NCI-H446 treated with DMSO at 0.1 percent for 48 hours (cell line): ENCODE measurements at regions not wholly inside any gene's neighbourhood (a gene's known extent, or its start where the extent isn't known, plus 50 kb on each side); places are given as distances from the start of the nearest gene placed in this dataset.
A peak's percentile ranks its signal among the peaks of the same experiment; 100 is the strongest.
"Not testable (repeated sequence)": the region's sequence is repeated elsewhere in the genome, so short reads cannot be mapped to it uniquely, and the experiment has no call there.

ENCODE experiments used
- DNase-seq: peaks from one replicate; lab custom pipeline; 2025; lab: John Stamatoyannopoulos, UW

DNA sequence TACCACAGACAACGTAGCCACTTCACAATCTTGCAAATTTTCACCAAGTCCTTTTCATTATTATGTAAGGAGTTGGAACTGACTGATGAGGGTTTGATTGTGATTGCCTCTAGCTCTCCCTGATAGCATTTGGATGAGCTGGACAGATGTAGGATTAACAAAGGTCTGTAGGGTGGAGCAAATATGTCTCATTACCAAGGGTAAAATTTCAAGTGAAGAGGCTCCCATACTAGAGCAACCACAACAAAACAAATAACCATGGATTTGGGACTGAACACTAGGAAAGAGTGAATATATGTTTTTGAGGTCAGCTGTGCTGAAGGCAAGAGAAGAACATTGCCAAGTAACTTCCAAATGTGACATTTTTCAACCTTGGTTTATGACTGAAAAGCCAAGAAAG lies 281.7 kb downstream of the NEBL start:
- no peak for DNase-seq

DNA sequence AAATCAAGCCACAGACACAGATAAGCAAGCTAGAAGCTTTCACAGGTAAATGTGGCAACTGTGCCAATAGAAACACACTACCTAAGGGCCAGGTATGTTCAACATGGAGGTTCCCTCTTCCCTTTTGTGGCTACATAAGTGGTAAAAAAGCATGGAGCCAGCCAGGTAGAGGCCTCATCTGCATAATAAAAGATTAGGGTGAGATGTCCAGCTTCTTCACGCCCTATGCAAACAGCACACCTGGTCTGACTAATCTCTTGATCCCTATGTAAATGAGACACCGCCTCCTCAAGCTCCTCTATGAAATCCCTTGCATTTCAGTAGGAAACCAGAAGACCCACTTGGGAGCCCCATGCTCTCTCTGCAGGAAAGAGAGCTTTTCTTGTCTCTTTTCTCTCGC lies 282.2 kb downstream of the NEBL start:
- DNase-seq, result no peak

DNA sequence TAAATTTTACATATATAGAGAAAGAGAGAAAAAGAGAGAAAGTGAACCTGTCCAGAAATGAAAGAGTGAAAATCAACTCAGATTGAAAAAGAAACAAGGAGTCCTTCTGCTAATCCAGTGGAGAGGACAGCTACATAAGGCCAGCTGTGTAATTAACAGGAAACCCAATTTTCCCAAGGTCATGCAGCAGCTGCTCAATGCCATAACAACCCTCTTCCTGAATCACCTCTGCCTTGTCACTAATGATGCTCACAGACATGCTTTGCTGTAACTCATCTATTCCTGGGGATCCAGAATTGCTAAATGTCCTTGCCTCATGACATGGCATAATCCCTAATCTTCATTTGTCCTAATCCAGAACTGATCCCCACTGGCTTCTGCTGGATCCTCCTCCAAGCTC lies 288.6 kb downstream of the NEBL start:
- no peak for DNase-seq

DNA sequence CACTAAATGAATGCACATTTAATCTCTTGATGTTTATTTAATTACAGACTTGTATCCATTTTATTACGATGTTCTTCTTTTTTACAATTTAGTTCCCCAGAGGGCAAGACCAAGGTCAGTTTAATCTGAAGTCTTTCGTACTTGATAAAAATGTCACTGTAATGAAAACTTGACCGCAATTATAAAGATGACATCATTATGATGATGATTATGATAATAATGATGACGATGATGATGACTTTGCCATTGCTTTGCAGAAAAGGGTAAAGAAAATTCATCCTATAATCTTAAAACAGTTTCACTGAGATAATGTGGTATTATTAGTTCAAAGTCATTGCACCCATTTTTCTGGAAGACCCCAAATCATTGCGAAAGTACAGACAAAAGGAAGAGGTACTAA lies 290.1 kb downstream of the NEBL start:
- no peak for DNase-seq

DNA sequence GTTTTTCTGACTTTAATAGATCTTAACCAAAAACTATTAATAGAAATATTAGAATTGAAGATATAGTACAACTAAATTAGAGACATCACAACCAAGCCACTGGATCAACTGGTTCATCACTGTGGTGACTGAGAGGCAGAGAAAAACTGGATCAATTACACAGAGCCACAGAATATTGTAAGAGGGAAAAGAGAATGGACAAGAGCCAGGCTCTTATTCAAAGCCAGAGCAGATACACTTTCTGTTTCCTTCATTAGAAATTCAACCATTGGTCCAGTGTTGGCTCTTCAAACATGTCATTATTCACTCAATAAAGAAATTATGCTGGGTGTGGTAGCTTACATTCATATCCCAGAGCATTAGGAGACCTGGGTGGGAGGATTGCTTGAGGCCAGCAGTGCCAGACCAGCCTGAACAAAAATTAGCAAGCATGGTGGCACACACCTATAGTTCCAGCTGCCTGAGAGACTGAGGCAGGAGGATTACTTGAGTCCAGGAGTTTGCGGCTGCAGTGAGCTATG lies 295.1 kb downstream of the NEBL start:
- no peak for DNase-seq

DNA sequence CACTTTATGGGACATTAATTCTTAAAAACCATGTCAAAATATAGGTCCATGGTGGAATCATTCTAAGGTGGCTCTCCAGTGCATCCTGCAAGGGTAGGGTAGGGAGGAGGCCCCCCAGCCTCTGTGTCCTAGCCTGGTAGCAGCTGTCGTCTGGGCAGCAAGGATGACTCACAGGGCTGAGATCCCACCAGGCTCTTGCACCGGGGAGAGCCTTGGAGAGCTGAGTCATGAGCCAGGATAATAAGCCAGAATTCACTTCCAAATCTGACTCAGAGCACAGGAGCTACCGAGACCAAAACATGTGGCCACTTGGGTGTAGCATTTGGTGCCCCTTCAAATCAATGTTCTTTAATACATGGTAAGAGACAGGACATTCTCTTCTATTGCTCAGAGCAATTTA lies 298.5 kb downstream of the NEBL start:
- DNase-seq, result peak; percentile 91

DNA sequence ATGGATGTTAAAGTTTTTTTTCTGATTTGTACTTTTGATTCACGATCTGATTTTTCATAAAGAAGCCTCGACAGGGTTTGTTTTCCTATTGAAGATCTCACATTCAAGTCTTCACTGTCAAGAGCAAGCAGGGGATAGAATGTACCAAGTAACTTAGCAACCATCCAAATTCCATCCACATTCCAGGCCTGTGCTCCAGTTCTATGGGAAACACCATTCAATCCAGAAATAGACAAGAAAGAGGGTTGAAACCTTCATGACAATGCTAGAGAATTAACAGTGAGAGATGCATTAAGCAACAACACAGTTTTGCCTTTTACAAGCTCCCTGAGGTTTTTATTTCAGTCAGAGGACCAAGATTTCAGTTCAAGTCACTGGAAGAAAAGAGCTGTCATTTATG lies 300.2 kb downstream of the NEBL start:
- no peak for DNase-seq

DNA sequence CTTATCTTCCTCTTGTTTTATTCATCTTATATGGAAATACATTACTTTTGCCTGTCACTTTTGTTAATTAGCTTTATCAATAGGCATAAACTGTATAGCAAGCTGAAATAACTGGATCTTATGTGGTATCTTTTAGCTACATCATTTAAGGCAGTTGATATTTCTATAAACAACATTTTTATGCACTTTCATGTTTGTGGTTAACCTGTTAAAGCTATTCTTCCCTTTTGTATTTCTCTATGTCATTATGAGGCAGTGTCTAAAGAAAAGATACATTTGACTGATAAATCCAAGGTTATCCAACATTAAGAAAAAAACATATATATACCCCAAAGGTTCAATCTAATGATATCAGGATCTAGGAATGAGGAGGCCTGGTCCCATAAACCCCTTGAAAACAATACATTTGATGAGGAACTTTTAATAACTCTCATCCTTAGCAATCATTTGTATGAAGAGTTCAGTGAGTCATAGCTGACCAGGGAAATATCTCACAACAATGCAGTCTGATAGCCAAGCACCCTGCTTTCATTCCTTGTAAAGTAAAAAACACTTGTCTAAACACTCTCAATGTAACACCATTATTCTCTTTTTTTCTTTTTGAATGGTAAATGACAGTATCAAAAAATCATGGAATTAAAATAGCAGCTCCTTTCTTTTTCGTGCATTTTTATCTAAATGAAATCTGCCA lies 300.9 kb downstream of the NEBL start:
- no peak for DNase-seq

DNA sequence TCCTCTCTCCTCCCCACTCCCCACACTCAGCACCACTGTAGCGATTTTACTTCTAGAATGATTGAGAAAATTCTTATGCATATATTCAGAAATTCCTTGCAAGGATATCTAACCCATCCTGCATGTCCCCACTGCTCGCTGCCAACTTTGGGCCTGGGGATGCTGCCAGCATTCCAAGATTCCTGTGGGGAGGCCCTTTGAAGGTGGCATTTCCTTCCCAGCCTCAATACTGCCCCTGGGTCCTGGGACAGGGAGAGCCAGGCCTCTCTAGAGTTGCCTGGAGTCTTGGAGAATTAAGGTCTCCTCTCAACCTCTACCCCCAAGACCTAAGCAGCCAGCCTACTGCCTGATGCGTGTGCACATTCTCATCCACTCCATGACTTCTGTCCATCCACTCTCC lies 303.5 kb downstream of the NEBL start:
- DNase-seq, result no peak

DNA sequence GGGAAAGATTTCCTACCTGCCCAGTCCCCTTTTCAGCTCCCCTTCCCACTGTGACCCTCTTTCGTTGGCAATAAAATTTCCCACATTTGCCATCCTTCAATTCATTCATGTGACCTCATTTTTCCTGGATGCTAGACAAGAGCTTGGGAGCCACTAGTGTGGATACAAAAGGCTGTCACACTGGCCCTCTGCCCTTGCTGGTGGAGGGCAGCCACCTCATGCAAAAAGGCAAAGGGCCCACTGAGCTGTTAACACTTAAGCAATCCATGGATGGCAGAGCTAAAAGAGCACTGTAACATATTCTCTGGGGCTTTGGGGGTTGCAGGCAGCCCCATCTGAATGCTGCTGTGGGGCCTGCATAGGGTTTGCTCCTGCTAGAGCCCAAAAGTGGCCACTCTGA lies 315.1 kb downstream of the NEBL start:
- no peak for DNase-seq

DNA sequence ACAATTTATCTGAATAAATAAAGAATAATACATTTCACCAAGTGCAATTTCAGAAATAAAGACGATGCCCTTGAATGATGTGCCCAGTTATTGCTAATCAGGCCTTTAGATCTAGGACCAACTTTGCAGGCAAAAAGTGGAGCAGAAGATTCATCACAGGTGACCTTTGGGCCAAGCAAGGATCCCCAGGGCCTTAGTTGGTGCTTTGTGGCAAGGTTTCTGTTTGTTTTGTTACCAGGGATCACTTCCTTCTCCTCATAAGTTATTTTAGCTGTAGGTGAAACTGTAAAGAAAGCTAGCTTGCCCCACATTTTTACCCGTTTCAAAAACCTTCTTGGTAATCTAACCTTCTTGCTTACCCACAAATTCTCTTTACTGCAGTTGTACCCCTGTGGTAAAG lies 323.2 kb downstream of the NEBL start:
- DNase-seq, result no peak

DNA sequence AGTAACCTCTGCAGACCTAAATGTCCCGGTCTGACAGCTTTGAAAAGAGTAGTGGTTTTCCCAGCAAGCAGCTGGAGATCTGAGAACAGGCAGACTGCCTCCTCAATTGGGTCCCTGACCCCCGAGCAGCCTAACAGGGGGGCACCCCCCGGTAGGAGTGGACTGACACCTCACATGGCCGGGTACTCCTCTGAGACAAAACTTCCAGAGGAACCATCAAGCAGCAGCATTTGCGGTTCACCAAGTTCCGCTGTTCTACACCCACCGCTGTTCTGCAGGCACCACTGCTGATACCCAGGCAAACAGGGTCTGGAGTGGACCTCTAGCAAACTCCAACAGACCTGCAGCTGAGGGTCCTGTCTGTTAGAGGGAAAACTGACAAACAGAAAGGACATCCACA lies 341.1 kb downstream of the NEBL start:
- DNase-seq, result not testable (repeated sequence)

DNA sequence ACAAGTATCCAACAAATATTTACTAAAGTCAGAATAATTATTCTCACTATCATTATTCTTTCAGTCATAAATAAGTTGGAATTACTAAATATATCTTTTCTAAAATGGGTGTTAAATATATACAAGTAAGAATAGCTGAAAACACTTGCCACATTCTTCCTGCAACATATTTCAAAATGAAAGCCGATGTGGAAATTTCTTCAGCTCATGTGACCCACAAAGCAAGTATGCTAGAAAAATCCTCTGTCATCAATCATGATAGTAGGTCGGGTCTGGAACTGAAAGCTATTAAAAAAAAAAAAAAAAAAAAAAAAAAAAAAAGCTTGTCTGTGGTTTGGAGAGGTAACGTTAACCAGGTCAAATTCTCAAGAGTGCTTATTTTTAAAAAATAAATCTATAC lies 344.7 kb downstream of the NEBL start:
- DNase-seq, result no peak

DNA sequence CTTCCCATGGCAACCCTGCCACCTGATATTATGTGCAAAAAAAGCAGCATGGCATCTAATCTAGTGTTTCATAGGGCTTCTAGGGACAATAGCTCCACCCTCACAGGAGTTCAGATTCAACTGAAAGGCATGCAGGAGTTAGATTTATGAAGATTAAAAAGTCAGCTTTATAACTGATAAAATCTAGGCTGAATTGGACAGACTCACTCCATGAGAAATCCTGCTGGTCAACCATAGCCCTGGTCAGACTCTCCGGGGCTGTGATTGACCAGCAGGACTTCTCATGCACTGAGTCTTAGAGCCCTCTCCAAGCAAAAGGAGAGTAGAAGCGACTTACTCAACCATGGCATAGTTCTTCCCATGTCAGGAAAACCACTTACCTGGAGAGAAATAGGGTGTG lies 345.4 kb downstream of the NEBL start:
- DNase-seq, result no peak

DNA sequence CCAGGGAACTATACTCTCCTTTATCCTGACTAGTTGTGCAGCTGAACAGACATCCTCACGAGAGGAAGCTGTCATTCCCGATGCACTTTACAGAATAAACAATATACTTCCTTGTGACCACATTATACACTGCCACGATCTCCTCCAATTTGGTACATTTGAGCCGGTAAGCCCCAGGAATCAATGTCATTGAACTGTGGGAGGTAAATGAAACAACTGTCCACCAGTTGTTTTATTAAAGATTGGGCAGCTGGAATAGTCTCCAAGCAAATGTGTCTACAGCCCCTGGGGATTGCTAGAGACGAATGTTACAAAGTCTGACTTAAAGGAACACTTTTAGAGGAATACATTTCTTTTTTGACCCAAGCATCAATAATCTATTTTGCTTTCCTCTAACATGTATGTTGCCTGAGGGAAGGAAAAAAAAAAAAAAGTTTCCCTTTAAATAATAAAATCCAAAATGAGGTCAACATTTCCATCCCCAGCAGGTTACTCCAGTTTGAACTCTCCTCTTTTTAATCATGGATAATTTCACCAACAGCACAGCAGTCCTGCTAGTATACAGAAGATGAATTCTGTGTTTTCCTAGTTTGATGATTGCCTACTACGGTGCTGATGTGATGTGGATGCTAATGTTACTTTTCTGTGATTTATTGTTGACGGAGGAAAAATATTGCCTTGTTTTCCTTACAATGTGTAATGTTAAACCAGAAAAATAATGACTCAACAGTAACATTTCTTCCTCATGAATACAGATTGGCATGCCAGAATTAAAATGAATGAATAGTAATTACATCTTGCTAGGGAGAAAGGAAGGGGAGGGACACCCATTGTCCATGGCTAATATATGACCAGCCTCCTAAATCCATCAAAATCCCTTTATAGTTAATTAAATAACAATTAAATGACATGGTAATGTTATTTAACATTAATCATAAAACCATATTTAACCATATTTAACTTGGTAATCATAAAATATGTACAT lies 360.9 kb downstream of the NEBL start:
- no peak for DNase-seq

DNA sequence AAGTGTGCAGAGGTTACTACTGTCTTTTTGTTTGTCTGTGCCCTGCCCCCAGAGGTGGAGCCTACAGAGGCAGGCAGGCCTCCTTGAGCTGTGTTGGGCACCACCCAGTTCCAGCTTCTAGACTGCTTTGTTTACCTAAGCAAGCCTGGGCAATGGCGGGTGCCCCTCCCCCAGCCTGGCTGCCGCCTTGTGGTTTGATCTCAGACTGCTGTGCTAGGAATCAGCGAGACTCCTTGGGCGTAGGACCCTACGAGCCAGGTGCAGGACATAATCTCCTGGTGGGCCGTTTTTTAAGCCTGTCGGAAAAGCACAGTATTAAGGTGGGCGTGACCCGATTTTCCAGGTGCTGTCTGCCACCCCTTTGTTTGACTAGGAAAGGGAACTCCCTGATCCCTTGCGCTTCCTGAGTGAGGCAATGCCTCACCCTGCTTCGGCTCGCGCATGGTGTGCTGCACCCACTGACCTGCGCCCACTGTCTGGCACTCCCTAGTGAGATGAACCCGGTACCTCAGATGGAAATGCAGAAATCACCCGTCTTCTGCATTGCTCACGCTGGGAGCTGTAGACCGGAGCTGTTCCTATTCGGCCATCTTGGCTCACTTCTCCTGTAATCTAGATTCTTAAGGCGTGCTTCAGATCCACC lies 365.7 kb downstream of the NEBL start:
- not testable (repeated sequence) for DNase-seq

DNA sequence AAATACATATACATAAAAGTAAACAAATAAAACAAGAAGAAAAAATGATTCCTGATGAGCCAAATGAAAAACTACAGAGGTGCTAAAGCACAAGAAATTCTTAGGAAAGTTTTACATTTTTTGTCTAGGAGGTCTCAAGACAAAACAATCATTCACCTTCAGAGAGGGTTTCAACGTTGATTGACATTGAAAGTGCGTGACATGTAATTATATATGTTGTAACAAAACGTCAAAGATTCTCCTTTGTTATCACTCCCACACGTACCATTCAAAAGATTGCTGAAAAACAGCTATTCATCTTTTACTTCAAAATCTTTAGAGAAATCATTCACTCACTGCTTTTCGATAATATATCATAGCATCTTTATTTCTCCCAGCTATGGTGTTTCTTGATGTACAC lies 375.9 kb downstream of the NEBL start:
- DNase-seq, result no peak

DNA sequence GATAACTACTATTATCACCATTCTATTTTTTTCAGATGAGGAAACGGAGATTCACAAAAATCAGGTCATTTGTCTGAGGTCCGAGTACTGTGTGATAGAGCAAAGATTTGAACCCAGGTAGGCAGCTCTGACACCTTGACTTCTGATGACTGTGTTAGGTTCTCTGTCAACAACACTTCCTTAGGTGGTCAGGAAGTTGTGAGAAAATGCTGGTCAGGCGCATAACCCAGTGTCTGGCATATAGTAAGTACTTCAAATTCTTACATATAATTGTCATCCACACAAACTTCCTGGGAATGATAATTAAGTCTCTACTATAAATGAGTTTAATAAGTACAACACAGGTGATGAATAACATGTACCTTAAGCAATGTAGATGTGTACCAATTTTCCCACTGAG lies 381.5 kb downstream of the NEBL start:
- no peak for DNase-seq

DNA sequence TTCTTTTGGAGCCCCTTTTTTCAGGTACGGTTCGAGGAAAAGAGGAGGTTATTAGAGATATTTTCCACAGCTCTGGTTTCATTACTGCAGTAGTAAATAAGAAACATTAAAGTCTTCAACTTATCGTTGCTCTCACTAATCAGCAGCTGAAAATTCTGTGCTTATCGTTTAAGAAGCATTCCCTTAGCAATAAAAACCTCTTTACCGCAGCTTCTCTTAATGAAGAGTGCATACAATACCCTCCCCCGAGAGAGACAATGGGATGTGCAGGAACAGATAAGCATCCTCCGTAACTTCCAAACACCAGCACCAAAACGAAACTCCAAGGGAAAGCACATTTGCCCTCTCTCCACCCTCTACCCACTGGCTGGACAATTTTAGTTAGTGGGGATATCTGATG lies 384.5 kb downstream of the NEBL start:
- DNase-seq, result no peak

DNA sequence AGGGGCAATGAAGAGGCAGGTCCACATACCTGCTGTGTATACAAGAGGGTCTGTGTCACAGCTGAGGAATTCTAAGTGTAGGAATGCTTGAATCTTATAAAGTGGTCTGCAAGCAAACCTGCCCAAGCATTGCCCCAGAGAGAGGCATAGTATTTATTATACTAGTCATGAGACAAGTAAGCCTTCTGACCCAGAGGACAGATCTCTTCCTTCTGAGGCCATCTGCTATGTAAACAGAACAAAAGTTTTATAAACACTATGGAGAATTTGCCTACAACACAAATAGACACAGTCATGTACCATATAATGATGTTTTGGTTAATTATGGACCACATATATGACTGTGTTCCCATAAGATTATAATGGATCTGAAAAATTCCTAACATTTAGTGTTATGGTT lies 388.2 kb downstream of the NEBL start:
- no peak for DNase-seq

DNA sequence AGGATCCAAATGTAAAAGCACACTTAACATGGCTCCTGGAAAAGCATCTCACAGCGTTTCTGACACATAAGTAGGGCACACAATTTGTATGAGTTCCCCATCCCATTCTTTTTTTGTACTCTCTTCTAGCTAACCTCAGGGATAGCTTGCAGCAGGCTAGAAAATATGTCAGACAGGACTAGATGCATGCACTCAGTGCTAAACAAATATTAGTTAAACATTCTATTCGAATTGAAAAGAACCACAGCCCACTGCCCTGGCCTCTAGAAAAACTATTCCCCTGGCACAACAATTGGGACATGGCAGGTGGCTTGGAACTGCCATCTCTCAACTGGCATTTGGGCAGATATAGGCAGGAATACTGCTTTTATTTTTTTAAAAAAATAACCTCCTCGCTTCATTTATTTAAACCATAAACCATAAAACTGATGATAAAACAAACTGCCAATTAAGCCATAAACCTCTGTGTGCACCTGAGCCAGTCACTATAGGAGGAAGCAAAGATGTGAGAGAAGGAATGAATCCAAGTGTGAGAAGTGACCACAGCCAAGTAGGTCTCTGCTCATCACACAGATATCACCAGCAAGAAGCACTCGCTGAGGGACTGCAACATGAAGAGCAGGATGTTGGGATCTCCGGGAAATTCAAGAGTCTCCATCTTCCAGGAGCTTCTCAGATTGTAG lies 394.1 kb downstream of the NEBL start:
- DNase-seq, result no peak

DNA sequence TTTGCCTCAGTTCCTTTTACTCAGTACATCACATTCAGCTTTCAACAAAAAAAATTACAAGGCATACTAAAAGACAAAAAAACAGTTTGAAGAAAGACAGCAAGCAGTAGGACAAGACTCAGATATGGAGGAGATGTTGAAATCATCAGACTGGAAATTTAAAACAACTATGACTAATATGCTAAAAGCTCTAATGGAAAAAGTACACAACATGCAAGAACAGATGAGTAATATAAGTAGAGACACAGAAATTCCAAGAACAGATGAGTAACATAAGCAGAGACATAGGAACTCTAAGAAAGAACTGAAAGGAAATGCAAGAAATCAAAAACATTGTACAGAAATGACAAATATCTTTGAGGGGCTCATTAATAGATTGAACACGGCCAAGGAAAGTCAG lies 402.6 kb downstream of the NEBL start:
- DNase-seq, result no peak
